HepG2 (cell line): ENCODE measurements at regions not wholly inside any gene's neighbourhood (a gene's known extent, or its start where the extent isn't known, plus 50 kb on each side); places are given as distances from the start of the nearest gene placed in this dataset.

Source experiments
- ATAC-seq: fragments of 200-7000 bp; cut with Tn5 transposase; 3 replicates; pipeline ENCODE4 v1.9.1; 2020; ENCODE audit warnings: mild to moderate bottlenecking, moderate library complexity
- BruUV-seq: library from RNA; stranded (reverse); fragments of 400-500 nt; replicated peaks from 2 replicates; lab custom pipeline; 2021; lab: Mats Ljungman, UMichigan
- CTCF ChIA-PET: fragments of 300-600 bp; formaldehyde crosslinking; extraction: SDS; loops from one replicate; lab custom pipeline; 2021; ENCODE audit warnings: low total read pairs, inconsistent platforms, low intra/inter-chr PET ratio; lab: Yijun Ruan, JAX
- POLR2A ChIA-PET: fragments of 350-600 bp; sonication (Branson Sonifier 250); formaldehyde crosslinking; loops from one replicate; lab custom pipeline; 2020; ENCODE audit warnings: antibody characterized with exemption, inconsistent platforms; lab: Yijun Ruan, JAX
- DNase-seq: peaks from one replicate; pipeline ENCODE4 v3.0.0-alpha.2; 2015; ENCODE audit warnings: low spot score
- FAIRE-seq: peaks from 3 replicates; lab custom pipeline; 2011; peaks lifted over from hg19 to GRCh38; lab: Jason Lieb, UNC
- H2AFZ ChIP-seq: one replicate; pipeline ENCODE4 v1.6.1; 2011; ENCODE audit warnings: low read length, inconsistent platforms
- H3K27ac ChIP-seq: fragments of 300-600 bp; 3 replicates; pipeline ENCODE4 v1.8.0; 2011; ENCODE audit warnings: mixed run types, mild to moderate bottlenecking, mixed read lengths, low read length, inconsistent platforms; ENCODE audit not compliant: insufficient read depth; ENCODE audit errors: extremely low read length
- H3K27me3 ChIP-seq, 2 experiments: fragments of 200-600 bp in 1 of 2; 2 replicates in 1 of 2; 3 replicates in 1 of 2; pipeline versions ENCODE4 v1.6.0 to v1.8.0; 2011; ENCODE audit warnings: low read length in 2 of 2, mild to moderate bottlenecking in 2 of 2, moderate library complexity in 2 of 2, inconsistent platforms in 1 of 2; ENCODE audit not compliant: insufficient read depth in 2 of 2, control insufficient read depth in 1 of 2
- H3K36me3 ChIP-seq, 2 experiments: fragments of 200-600 bp in 1 of 2; replicated peaks in 1 of 2; 2 replicates in 1 of 2; 3 replicates in 1 of 2; pipeline versions ENCODE4 v1.5.1 to v1.8.0; 2011; ENCODE audit warnings: low read length in 2 of 2, inconsistent platforms in 1 of 2; ENCODE audit not compliant: insufficient read depth in 2 of 2, control insufficient read depth in 1 of 2
- H3K4me1 ChIP-seq: 2 replicates; pipeline ENCODE4 v1.5.1; 2012; ENCODE audit warnings: low read length, inconsistent platforms; ENCODE audit not compliant: insufficient read depth
- H3K4me2 ChIP-seq: 2 replicates; pipeline ENCODE4 v1.6.0; 2011; ENCODE audit warnings: low read depth, low read length, inconsistent platforms
- H3K4me3 ChIP-seq, 3 experiments: fragments of 200-600 bp in 1 of 3; sonication (generic), shearing (Covaris generic) in 1 of 3; replicated peaks in 1 of 3; 2 replicates each; pipeline ENCODE4 v1.5.1; 2011 to 2016; ENCODE audit warnings: low read length in 3 of 3, inconsistent platforms in 2 of 3, low read depth in 2 of 3, mild to moderate bottlenecking in 2 of 3, control low read depth in 1 of 3, mixed read lengths in 1 of 3; ENCODE audit not compliant: insufficient read depth in 1 of 3
- H3K79me2 ChIP-seq: one replicate; pipeline ENCODE4 v1.6.1; 2011; ENCODE audit warnings: low read length, inconsistent platforms; ENCODE audit not compliant: insufficient read depth
- H3K9ac ChIP-seq: 2 replicates; pipeline ENCODE4 v1.6.0; 2011; ENCODE audit warnings: mild to moderate bottlenecking, low read depth, low read length, inconsistent platforms; ENCODE audit not compliant: insufficient read depth
- H3K9me3 ChIP-seq: 2 replicates; pipeline ENCODE4 v1.5.1; 2012; ENCODE audit warnings: mild to moderate bottlenecking, low read length
- H4K20me1 ChIP-seq: 2 replicates; pipeline ENCODE4 v1.6.0; 2011; ENCODE audit warnings: inconsistent platforms, mild to moderate bottlenecking, low read length, moderate library complexity; ENCODE audit not compliant: insufficient read depth
- HNF1A ChIP-seq, 2 experiments: sonication (generic) in 1 of 2; formaldehyde crosslinking in 1 of 2; IDR thresholded peaks; 2 replicates each; pipeline versions ENCODE4 v1.4.0 to v1.6.1; 2016 to 2020; ENCODE audit warnings: borderline replicate concordance in 1 of 2, low read depth in 1 of 2, mild to moderate bottlenecking in 1 of 2, missing genetic modification reagents in 1 of 2
- MIER2 ChIP-seq: IDR thresholded peaks from 2 replicates; pipeline ENCODE4 v1.6.1; 2016; ENCODE audit warnings: missing biosample characterization, missing genetic modification reagents
- MTERF4 ChIP-seq: sonication (generic); formaldehyde crosslinking; IDR thresholded peaks from 2 replicates; pipeline ENCODE4 v1.8.0; 2023; ENCODE audit warnings: mild to moderate bottlenecking, missing genetic modification reagents
- RNF219 ChIP-seq: sonication (generic); formaldehyde crosslinking; IDR thresholded peaks from 2 replicates; pipeline ENCODE4 v1.5.0; 2020; ENCODE audit warnings: mild to moderate bottlenecking, missing genetic modification reagents
- RXRA ChIP-seq: sonication (generic); formaldehyde crosslinking; IDR thresholded peaks from 2 replicates; pipeline ENCODE4 v1.5.1; 2020; ENCODE audit warnings: missing genetic modification reagents
- SMAD3 ChIP-seq: sonication (generic); formaldehyde crosslinking; IDR thresholded peaks from 2 replicates; pipeline ENCODE4 v1.4.0; 2020; ENCODE audit warnings: missing genetic modification reagents
- ZBTB25 ChIP-seq: IDR thresholded peaks from 2 replicates; pipeline ENCODE4 v1.6.1; 2018; ENCODE audit warnings: missing genetic modification reagents
- ZFP62 ChIP-seq: sonication (generic); formaldehyde crosslinking; IDR thresholded peaks from 2 replicates; pipeline ENCODE4 v1.4.0; 2020; ENCODE audit warnings: missing genetic modification reagents
- ZNF570 ChIP-seq: sonication (generic); formaldehyde crosslinking; IDR thresholded peaks from 2 replicates; pipeline ENCODE4 v1.4.0; 2020; ENCODE audit warnings: mild to moderate bottlenecking, missing genetic modification reagents, borderline replicate concordance
- ZNF576 ChIP-seq: sonication (generic); formaldehyde crosslinking; IDR thresholded peaks from 2 replicates; pipeline ENCODE4 v1.4.0; 2020; ENCODE audit warnings: mild to moderate bottlenecking, missing genetic modification reagents
- ZNF710 ChIP-seq: sonication (generic); formaldehyde crosslinking; IDR thresholded peaks from 2 replicates; pipeline ENCODE4 v1.5.0; 2020; ENCODE audit warnings: mild to moderate bottlenecking, missing genetic modification reagents, borderline replicate concordance
- ZNF746 ChIP-seq: sonication (generic); formaldehyde crosslinking; IDR thresholded peaks from 2 replicates; pipeline ENCODE4 v1.8.0; 2022; ENCODE audit warnings: mild to moderate bottlenecking, missing genetic modification reagents
- in situ Hi-C: cut with HindIII; loops from 2 replicates; pipeline ENCODE4 v1.10.0; 2017; ENCODE audit warnings: low pct_unique_long_range_greater_than_20kb; ENCODE audit not compliant: extremely low pct_ligation_motif_present
- intact Hi-C: fragments of 100-400 bp; cut with micrococcal nuclease; formaldehyde crosslinking; loops from one replicate; pipeline ENCODE4 v1.10.0; 2022; ENCODE audit not compliant: unreplicated experiment

- TF ChIP-seq ZNF710 = no peak
- TF ChIP-seq ZBTB25 (CRISPR knock-in tag) = no peak
- TF ChIP-seq MIER2 (CRISPR knock-in tag) = no peak
- TF ChIP-seq ZFP62 = no peak
- no peak for TF ChIP-seq HNF1A (IDR thresholded peaks at IDR 0.05; ENCODE audit: low read depth)
- no peak for TF ChIP-seq HNF1A (CRISPR knock-in tag; IDR thresholded peaks at IDR 0.05; ENCODE audit: borderline replicate concordance)
- TF ChIP-seq, all 625 proteins: peak for 0
Observed at GRCh38 chr12:60100852-60101251, 505.0 kb downstream of the SLC16A7 start (continued).

- CTCF ChIA-PET = no interaction called here
- no peak for FAIRE-seq
- DNase-seq = no peak
- Histone ChIP-seq H3K27ac (no peak overlapping the region), H3K9me3 (peaks cover 9% of the 10 kb centered on the region; the same call in 1 of the 2 replicates), H3K9ac (no peak overlapping the region), H3K4me3 (no peak overlapping the region), H3K36me3 (no peaks in the 10 kb centered on the region), H4K20me1 (no peaks in the 10 kb centered on the region), H3K4me2 (no peak overlapping the region), H3K79me2 (no peaks in the 10 kb centered on the region), H3K27me3 (no peaks in the 10 kb centered on the region), H3K4me1 (no peaks in the 10 kb centered on the region), H2AFZ (no peak overlapping the region)
- intact Hi-C loops (no loop called here), in situ Hi-C loops (no loop called here)
- no TSS peak for BruUV-seq
- no peak for ATAC-seq
- POLR2A ChIA-PET = no interaction called here
- TF ChIP-seq ZNF746 (CRISPR knock-in tag) (no peak), ZNF576 (CRISPR knock-in tag) (no peak), SMAD3 (CRISPR knock-in tag) (no peak), ZNF570 (no peak), RXRA (CRISPR knock-in tag) (no peak), MTERF4 (CRISPR knock-in tag) (no peak), RNF219 (CRISPR knock-in tag) (no peak)
Observed at GRCh38 chr12:60101715-60102114, 505.9 kb downstream of the SLC16A7 start.
